RWPE2 (cell line): ENCODE measurements at regions not wholly inside any gene's neighbourhood (a gene's known extent, or its start where the extent isn't known, plus 50 kb on each side); places are given as distances from the start of the nearest gene placed in this dataset.

Source experiments
- ATAC-seq: fragments of 200-7000 bp; cut with Tn5 transposase; 3 replicates; pipeline ENCODE4 v1.9.1; 2021; ENCODE audit warnings: low read depth
- DNase-seq: peaks from one replicate; pipeline ENCODE4 v3.0.0-alpha.2; 2020; ENCODE audit warnings: low spot score
- H3K27ac ChIP-seq: fragments of 450-650 bp; 2 replicates; pipeline ENCODE4 v1.5.1; 2017; ENCODE audit warnings: mild to moderate bottlenecking; ENCODE audit not compliant: poor library complexity, severe bottlenecking
- H3K27me3 ChIP-seq: fragments of 250-450 bp; sonication (Bioruptor Pico); 2 replicates; pipeline ENCODE4 v1.5.1; 2021; ENCODE audit warnings: mild to moderate bottlenecking, moderate library complexity; ENCODE audit not compliant: insufficient read depth, poor library complexity, severe bottlenecking
- H3K36me3 ChIP-seq: fragments of 250-450 bp; sonication (Bioruptor Pico); 2 replicates; pipeline ENCODE4 v1.5.1; 2020; ENCODE audit warnings: low read depth, mild to moderate bottlenecking, moderate library complexity
- H3K4me1 ChIP-seq: fragments of 250-450 bp; sonication (Bioruptor Pico); 2 replicates; pipeline ENCODE4 v1.5.1; 2021; ENCODE audit warnings: mild to moderate bottlenecking, moderate library complexity; ENCODE audit not compliant: insufficient read depth, poor library complexity, severe bottlenecking
- H3K4me3 ChIP-seq: fragments of 250-450 bp; sonication (Bioruptor Pico); 2 replicates; pipeline ENCODE4 v1.5.1; 2021; ENCODE audit warnings: mild to moderate bottlenecking, moderate library complexity; ENCODE audit not compliant: severe bottlenecking
- H3K9me3 ChIP-seq: fragments of 250-450 bp; sonication (Bioruptor Pico); 2 replicates; pipeline ENCODE4 v1.5.1; 2021; ENCODE audit warnings: mild to moderate bottlenecking, moderate library complexity; ENCODE audit not compliant: severe bottlenecking
- CTCF ChIP-seq: fragments of 450-650 bp; IDR thresholded peaks from one replicate; pipeline ENCODE4 v1.5.1; 2017; ENCODE audit warnings: mild to moderate bottlenecking, moderate library complexity; ENCODE audit not compliant: poor library complexity, severe bottlenecking

GRCh38 chr13:69050696-69051095, 1056.9 kb upstream of the ATXN8OS start:
- no peak for ATAC-seq
- Histone ChIP-seq H3K4me1 (no peaks in the 10 kb centered on the region), H3K9me3 (no peaks in the 10 kb centered on the region), H3K27me3 (no peaks in the 10 kb centered on the region), H3K4me3 (no peak overlapping the region), H3K27ac (no peak overlapping the region), H3K36me3 (no peaks in the 10 kb centered on the region)
- no peak for TF ChIP-seq CTCF
- DNase-seq: no peak

GRCh38 chr13:69044629-69045028, 1063.0 kb upstream of the ATXN8OS start:
- ATAC-seq: no peak
- Histone ChIP-seq H3K36me3 (no peaks in the 10 kb centered on the region), H3K27ac (no peak overlapping the region), H3K4me3 (no peak overlapping the region), H3K27me3 (no peaks in the 10 kb centered on the region), H3K9me3 (no peaks in the 10 kb centered on the region), H3K4me1 (no peaks in the 10 kb centered on the region)
- no peak for TF ChIP-seq CTCF
- DNase-seq: no peak

- ATAC-seq: no peak
- Histone ChIP-seq H3K9me3 (no peaks in the 10 kb centered on the region), H3K36me3 (no peaks in the 10 kb centered on the region), H3K27me3 (no peaks in the 10 kb centered on the region), H3K4me3 (no peak overlapping the region), H3K4me1 (no peaks in the 10 kb centered on the region), H3K27ac (no peak overlapping the region)
- TF ChIP-seq CTCF: no peak
- no peak for DNase-seq
Observed at GRCh38 chr13:69040898-69041297, 1066.7 kb upstream of the ATXN8OS start.

- TF ChIP-seq CTCF: no peak
- no peak for ATAC-seq
- H3K36me3 ChIP-seq: no peaks in the 10 kb centered on the region
- DNase-seq: no peak
- H3K27me3 ChIP-seq: no peaks in the 10 kb centered on the region
- H3K4me1 ChIP-seq: no peaks in the 10 kb centered on the region
- no peak overlapping the region for H3K27ac ChIP-seq
- H3K4me3 ChIP-seq: no peak overlapping the region
- no peaks in the 10 kb centered on the region for H3K9me3 ChIP-seq
Observed at GRCh38 chr13:69035771-69036170, 1071.9 kb upstream of the ATXN8OS start.

GRCh38 chr13:69028936-69029335, 1078.7 kb upstream of the ATXN8OS start:
- ATAC-seq: no peak
- no peaks in the 10 kb centered on the region for H3K4me1 ChIP-seq
- H3K27ac ChIP-seq: no peak overlapping the region
- H3K36me3 ChIP-seq: no peaks in the 10 kb centered on the region
- TF ChIP-seq CTCF: no peak
- DNase-seq: no peak
- H3K9me3 ChIP-seq: no peaks in the 10 kb centered on the region
- no peak overlapping the region for H3K4me3 ChIP-seq
- H3K27me3 ChIP-seq: no peaks in the 10 kb centered on the region
